Liver (tissue), 8 donors: ENCODE measurements at regions not wholly inside any gene's neighbourhood (a gene's known extent, or its start where the extent isn't known, plus 50 kb on each side); places are given as distances from the start of the nearest gene placed in this dataset.

Experiments
- DNase-seq: peaks from one replicate; pipeline ENCODE4 v3.0.0-alpha.2; 2017; ENCODE audit warnings: low spot score
- H3K27ac ChIP-seq, 2 donors: one replicate each; pipeline ENCODE4 v1.7.0; 2013; ENCODE audit warnings: inconsistent platforms in 2 of 2, low read length in 2 of 2, control low read depth in 1 of 2, low read depth in 1 of 2, mild to moderate bottlenecking in 1 of 2
- H3K27me3 ChIP-seq, 4 donors: one replicate each; pipeline versions ENCODE4 v1.6.1 to v1.7.0; 2013; ENCODE audit warnings: low read length in 3 of 4, inconsistent platforms in 1 of 4, mild to moderate bottlenecking in 1 of 4, moderate library complexity in 1 of 4; ENCODE audit not compliant: control insufficient read depth in 4 of 4, insufficient read depth in 4 of 4
- H3K36me3 ChIP-seq, 4 donors: one replicate each; pipeline versions ENCODE4 v1.6.1 to v1.7.0; 2013; ENCODE audit warnings: low read length in 3 of 4, mild to moderate bottlenecking in 3 of 4, low read depth in 1 of 4, moderate library complexity in 1 of 4; ENCODE audit not compliant: control insufficient read depth in 4 of 4, insufficient read depth in 3 of 4
- H3K4me1 ChIP-seq, 4 donors: one replicate each; pipeline versions ENCODE4 v1.6.1 to v1.7.0; 2013; ENCODE audit warnings: low read length in 3 of 4, mild to moderate bottlenecking in 3 of 4, moderate library complexity in 1 of 4; ENCODE audit not compliant: control insufficient read depth in 4 of 4, insufficient read depth in 4 of 4
- H3K4me3 ChIP-seq, 3 donors: one replicate each; pipeline versions ENCODE4 v1.6.1 to v1.7.0; 2013; ENCODE audit warnings: low read length in 3 of 3, control low read depth in 1 of 3, low read depth in 1 of 3, mild to moderate bottlenecking in 1 of 3
- H3K9ac ChIP-seq, 2 donors: one replicate each; pipeline ENCODE4 v1.7.0; 2013; ENCODE audit warnings: low read length in 2 of 2, mild to moderate bottlenecking in 2 of 2, moderate library complexity in 2 of 2, control low read depth in 1 of 2, low read depth in 1 of 2
- H3K9me3 ChIP-seq, 4 donors: one replicate each; pipeline versions ENCODE4 v1.6.1 to v1.7.0; 2013; ENCODE audit warnings: low read length in 3 of 4; ENCODE audit not compliant: control insufficient read depth in 4 of 4
- EGR1 ChIP-seq, 2 donors: IDR thresholded peaks; 2 replicates each; pipeline ENCODE4 v1.6.1; 2016 to 2018; ENCODE audit warnings: antibody characterized with exemption in 2 of 2, low read depth in 2 of 2
- FOXA1 ChIP-seq: IDR thresholded peaks from 2 replicates; pipeline ENCODE4 v1.6.1; 2016; ENCODE audit warnings: antibody characterized with exemption
- FOXA2 ChIP-seq: IDR thresholded peaks from 2 replicates; pipeline ENCODE4 v1.6.1; 2016; ENCODE audit warnings: antibody characterized with exemption
- GABPA ChIP-seq, 2 donors: IDR thresholded peaks in 1 of 2; conservative IDR thresholded peaks in 1 of 2; 2 replicates each; pipeline ENCODE4 v1.6.1; 2016; ENCODE audit warnings: antibody characterized with exemption in 2 of 2, mild to moderate bottlenecking in 1 of 2, moderate library complexity in 1 of 2
- HNF4A ChIP-seq, 2 donors: conservative IDR thresholded peaks; 2 replicates each; pipeline ENCODE4 v1.6.1; 2016; ENCODE audit warnings: antibody characterized with exemption in 2 of 2, mild to moderate bottlenecking in 2 of 2
- HNF4G ChIP-seq: IDR thresholded peaks from 2 replicates; pipeline ENCODE4 v1.6.1; 2016; ENCODE audit warnings: antibody characterized with exemption
- JUND ChIP-seq, 2 donors: IDR thresholded peaks; 2 replicates each; pipeline ENCODE4 v1.6.1; 2016; ENCODE audit warnings: antibody characterized with exemption in 2 of 2
- NR2F2 ChIP-seq: IDR thresholded peaks from 2 replicates; pipeline ENCODE4 v1.6.1; 2016; ENCODE audit warnings: antibody characterized with exemption
- RAD21 ChIP-seq, 2 donors: IDR thresholded peaks; 2 replicates each; pipeline ENCODE4 v1.6.1; 2016; ENCODE audit warnings: antibody characterized with exemption in 2 of 2, mild to moderate bottlenecking in 2 of 2
- RXRA ChIP-seq, 2 donors: IDR thresholded peaks; 2 replicates each; pipeline ENCODE4 v1.6.1; 2017 to 2018; ENCODE audit warnings: antibody characterized with exemption in 2 of 2, mild to moderate bottlenecking in 1 of 2
- SP1 ChIP-seq: IDR thresholded peaks from 2 replicates; pipeline ENCODE4 v1.6.1; 2018; ENCODE audit warnings: antibody characterized with exemption, mild to moderate bottlenecking
- TAF1 ChIP-seq: conservative IDR thresholded peaks from 2 replicates; pipeline ENCODE4 v1.6.1; 2016; ENCODE audit warnings: antibody characterized with exemption, mild to moderate bottlenecking
- YY1 ChIP-seq: IDR thresholded peaks from 2 replicates; pipeline ENCODE4 v1.6.1; 2016; ENCODE audit warnings: antibody characterized with exemption, mild to moderate bottlenecking
- WGBS: extraction: QIAGEN DNeasy Blood & Tissue Kit; methylation state at CpG from one replicate; pipeline ENCODE4 v1.1.7; 2013; 5-methylcytosine and 5-hydroxymethylcytosine counted together
- TF ChIP-seq, protein P1 (sequence below): IDR thresholded peaks from 2 replicates; pipeline ENCODE4 v1.6.1; 2016; ENCODE audit warnings: antibody characterized with exemption
- TF ChIP-seq, protein P2 (sequence below): IDR thresholded peaks from 2 replicates; pipeline ENCODE4 v1.6.1; 2016; ENCODE audit warnings: antibody characterized with exemption, mild to moderate bottlenecking
- TF ChIP-seq, protein P3 (sequence below): IDR thresholded peaks from 2 replicates; pipeline ENCODE4 v1.6.1; 2016; ENCODE audit warnings: antibody characterized with exemption
- TF ChIP-seq, protein P4 (sequence below): fragments of 150-350 bp; IDR thresholded peaks from 2 replicates; pipeline ENCODE4 v1.5.1; 2017; ENCODE audit warnings: improper control_type of control experiment, low read depth, low read length; ENCODE audit not compliant: missing input control
- TF ChIP-seq, protein P5 (sequence below): IDR thresholded peaks from 2 replicates; pipeline ENCODE4 v1.6.1; 2016; ENCODE audit warnings: antibody characterized with exemption
- donor health status: healthy.
- donor health status: healthy.
- donor health status: healthy.
- donor health status: healthy.
- donor health status: healthy.

DNA sequence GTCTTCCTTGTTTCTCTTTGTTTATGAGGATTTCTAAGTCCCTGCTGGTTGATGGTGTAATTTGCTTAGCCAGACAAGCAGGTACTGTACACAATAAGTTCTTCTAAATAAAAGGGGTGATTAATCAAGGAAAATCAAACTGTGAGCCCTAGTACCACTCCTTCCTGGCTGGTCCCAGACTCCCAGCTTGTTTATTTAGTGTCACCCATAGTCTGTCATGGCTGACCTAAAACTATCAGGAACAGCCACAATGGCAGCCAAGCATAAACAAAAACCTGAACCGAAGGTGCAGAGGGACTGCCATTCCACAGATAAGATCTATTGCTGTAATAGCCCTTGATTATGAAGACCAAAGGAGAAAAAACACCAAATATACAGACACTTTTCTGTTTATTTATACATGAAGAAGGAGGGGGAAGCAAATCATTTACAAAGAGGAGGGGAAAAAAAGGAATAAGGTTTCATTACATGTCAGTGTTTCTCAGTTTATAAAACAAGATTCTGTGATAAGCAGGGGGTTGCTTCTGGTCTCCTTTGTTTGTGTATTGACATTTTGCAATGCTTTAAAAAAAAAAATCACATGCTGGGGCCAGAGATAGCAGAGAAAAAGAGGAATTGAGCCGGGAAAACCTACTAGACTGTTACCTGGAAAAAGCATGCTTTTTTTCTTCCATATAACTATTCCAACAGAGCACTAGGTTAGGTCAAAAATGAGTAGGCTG is 182.4 kb upstream of the DPH6 start:
- no peak overlapping the region for H3K4me3 ChIP-seq
- H3K27ac ChIP-seq: no peak overlapping the region
- no peak overlapping the region for H3K9ac ChIP-seq
- no peak for DNase-seq
- H3K4me1 ChIP-seq: peaks cover 0 to 6% (median 2%) of the 10 kb centered on the region in 4 donors
- H3K27me3 ChIP-seq: no peaks in the 10 kb centered on the region
- WGBS: 28% methylated on average over 2 of the region's 2 CpGs
- no peaks in the 10 kb centered on the region for H3K9me3 ChIP-seq
- TF ChIP-seq NR2F2 (no peak), JUND (IDR thresholded peaks at IDR 0.05) (no peak), FOXA2 (no peak), RXRA (IDR thresholded peaks at IDR 0.05) (peak in 1 of 2 donors; percentile 13), HNF4A (conservative IDR thresholded peaks at IDR 0.05) (peak in 1 of 2 donors; percentile 19), SP1 (no peak), FOXA1 (no peak), TAF1 (no peak), GABPA (IDR thresholded peaks at IDR 0.05 in 1 of 2, conservative IDR thresholded peaks at IDR 0.05 in 1 of 2) (no peak), EGR1 (IDR thresholded peaks at IDR 0.05; ENCODE audit: low read depth in 2 of 2) (no peak), YY1 (peak; percentile 87), RAD21 (IDR thresholded peaks at IDR 0.05) (peak in 1 of 2 donors; percentile 7), HNF4G (no peak)
- TF ChIP-seq, protein P1, sequence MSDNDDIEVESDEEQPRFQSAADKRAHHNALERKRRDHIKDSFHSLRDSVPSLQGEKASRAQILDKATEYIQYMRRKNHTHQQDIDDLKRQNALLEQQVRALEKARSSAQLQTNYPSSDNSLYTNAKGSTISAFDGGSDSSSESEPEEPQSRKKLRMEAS: peak; percentile 36
- TF ChIP-seq, protein P2, sequence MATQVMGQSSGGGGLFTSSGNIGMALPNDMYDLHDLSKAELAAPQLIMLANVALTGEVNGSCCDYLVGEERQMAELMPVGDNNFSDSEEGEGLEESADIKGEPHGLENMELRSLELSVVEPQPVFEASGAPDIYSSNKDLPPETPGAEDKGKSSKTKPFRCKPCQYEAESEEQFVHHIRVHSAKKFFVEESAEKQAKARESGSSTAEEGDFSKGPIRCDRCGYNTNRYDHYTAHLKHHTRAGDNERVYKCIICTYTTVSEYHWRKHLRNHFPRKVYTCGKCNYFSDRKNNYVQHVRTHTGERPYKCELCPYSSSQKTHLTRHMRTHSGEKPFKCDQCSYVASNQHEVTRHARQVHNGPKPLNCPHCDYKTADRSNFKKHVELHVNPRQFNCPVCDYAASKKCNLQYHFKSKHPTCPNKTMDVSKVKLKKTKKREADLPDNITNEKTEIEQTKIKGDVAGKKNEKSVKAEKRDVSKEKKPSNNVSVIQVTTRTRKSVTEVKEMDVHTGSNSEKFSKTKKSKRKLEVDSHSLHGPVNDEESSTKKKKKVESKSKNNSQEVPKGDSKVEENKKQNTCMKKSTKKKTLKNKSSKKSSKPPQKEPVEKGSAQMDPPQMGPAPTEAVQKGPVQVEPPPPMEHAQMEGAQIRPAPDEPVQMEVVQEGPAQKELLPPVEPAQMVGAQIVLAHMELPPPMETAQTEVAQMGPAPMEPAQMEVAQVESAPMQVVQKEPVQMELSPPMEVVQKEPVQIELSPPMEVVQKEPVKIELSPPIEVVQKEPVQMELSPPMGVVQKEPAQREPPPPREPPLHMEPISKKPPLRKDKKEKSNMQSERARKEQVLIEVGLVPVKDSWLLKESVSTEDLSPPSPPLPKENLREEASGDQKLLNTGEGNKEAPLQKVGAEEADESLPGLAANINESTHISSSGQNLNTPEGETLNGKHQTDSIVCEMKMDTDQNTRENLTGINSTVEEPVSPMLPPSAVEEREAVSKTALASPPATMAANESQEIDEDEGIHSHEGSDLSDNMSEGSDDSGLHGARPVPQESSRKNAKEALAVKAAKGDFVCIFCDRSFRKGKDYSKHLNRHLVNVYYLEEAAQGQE: no peak
- TF ChIP-seq, protein P3, sequence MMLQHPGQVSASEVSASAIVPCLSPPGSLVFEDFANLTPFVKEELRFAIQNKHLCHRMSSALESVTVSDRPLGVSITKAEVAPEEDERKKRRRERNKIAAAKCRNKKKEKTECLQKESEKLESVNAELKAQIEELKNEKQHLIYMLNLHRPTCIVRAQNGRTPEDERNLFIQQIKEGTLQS: no peak
- TF ChIP-seq, protein P4, sequence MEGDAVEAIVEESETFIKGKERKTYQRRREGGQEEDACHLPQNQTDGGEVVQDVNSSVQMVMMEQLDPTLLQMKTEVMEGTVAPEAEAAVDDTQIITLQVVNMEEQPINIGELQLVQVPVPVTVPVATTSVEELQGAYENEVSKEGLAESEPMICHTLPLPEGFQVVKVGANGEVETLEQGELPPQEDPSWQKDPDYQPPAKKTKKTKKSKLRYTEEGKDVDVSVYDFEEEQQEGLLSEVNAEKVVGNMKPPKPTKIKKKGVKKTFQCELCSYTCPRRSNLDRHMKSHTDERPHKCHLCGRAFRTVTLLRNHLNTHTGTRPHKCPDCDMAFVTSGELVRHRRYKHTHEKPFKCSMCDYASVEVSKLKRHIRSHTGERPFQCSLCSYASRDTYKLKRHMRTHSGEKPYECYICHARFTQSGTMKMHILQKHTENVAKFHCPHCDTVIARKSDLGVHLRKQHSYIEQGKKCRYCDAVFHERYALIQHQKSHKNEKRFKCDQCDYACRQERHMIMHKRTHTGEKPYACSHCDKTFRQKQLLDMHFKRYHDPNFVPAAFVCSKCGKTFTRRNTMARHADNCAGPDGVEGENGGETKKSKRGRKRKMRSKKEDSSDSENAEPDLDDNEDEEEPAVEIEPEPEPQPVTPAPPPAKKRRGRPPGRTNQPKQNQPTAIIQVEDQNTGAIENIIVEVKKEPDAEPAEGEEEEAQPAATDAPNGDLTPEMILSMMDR: no peak
- TF ChIP-seq, protein P5, sequence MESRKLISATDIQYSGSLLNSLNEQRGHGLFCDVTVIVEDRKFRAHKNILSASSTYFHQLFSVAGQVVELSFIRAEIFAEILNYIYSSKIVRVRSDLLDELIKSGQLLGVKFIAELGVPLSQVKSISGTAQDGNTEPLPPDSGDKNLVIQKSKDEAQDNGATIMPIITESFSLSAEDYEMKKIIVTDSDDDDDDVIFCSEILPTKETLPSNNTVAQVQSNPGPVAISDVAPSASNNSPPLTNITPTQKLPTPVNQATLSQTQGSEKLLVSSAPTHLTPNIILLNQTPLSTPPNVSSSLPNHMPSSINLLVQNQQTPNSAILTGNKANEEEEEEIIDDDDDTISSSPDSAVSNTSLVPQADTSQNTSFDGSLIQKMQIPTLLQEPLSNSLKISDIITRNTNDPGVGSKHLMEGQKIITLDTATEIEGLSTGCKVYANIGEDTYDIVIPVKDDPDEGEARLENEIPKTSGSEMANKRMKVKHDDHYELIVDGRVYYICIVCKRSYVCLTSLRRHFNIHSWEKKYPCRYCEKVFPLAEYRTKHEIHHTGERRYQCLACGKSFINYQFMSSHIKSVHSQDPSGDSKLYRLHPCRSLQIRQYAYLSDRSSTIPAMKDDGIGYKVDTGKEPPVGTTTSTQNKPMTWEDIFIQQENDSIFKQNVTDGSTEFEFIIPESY: no peak
- no peaks in the 10 kb centered on the region for H3K36me3 ChIP-seq
